GM19372 (cell line): ENCODE measurements at regions not wholly inside any gene's neighbourhood (a gene's known extent, or its start where the extent isn't known, plus 50 kb on each side); places are given as distances from the start of the nearest gene placed in this dataset.
"Not testable (repeated sequence)": the region's sequence is repeated elsewhere in the genome, so short reads cannot be mapped to it uniquely, and the experiment has no call there.

Source experiments
- ATAC-seq: cut with Tn5 transposase; IDR thresholded peaks from one replicate; pipeline ENCODE4 v1.9.1; 2021; ENCODE audit warnings: mild to moderate bottlenecking, low read depth, moderate library complexity; ENCODE audit not compliant: unreplicated experiment

GRCh38 chr1:235059221-235059620 is 69.4 kb downstream of the TOMM20 start:
- ATAC-seq = no peak

GRCh38 chr1:235058695-235059094 is 69.9 kb downstream of the TOMM20 start:
- no peak for ATAC-seq

GRCh38 chr1:235057385-235058306 is 71.0 kb downstream of the TOMM20 start:
- ATAC-seq = no peak

- ATAC-seq = no peak
Observed at GRCh38 chr1:235056937-235057336, 71.7 kb downstream of the TOMM20 start.

GRCh38 chr1:235054936-235055335 is 73.7 kb downstream of the TOMM20 start:
- no peak for ATAC-seq

- no peak for ATAC-seq
Observed at GRCh38 chr1:235054466-235054865, 74.2 kb downstream of the TOMM20 start.

GRCh38 chr1:235052067-235053008 is 76.3 kb downstream of the TOMM20 start:
- ATAC-seq = no peak

GRCh38 chr1:235051521-235051920 is 77.1 kb downstream of the TOMM20 start:
- ATAC-seq = no peak

GRCh38 chr1:235050911-235051360 is 77.7 kb downstream of the TOMM20 start:
- no peak for ATAC-seq

GRCh38 chr1:235049716-235050378 is 78.8 kb downstream of the TOMM20 start:
- not testable (repeated sequence) for ATAC-seq

- ATAC-seq = no peak
Observed at GRCh38 chr1:235049217-235049616, 79.4 kb downstream of the TOMM20 start.

GRCh38 chr1:235047331-235047871 is 81.2 kb downstream of the TOMM20 start:
- ATAC-seq = no peak

GRCh38 chr1:235045921-235046601 is 82.6 kb downstream of the TOMM20 start:
- no peak for ATAC-seq

- ATAC-seq = no peak
Observed at GRCh38 chr1:235045034-235045690, 83.5 kb downstream of the TOMM20 start.

GRCh38 chr1:235043234-235043633 is 85.4 kb downstream of the TOMM20 start:
- no peak for ATAC-seq

GRCh38 chr1:235038701-235039100 is 89.9 kb downstream of the TOMM20 start:
- no peak for ATAC-seq

- ATAC-seq = no peak
Observed at GRCh38 chr1:235035928-235036327, 92.7 kb downstream of the TOMM20 start.

GRCh38 chr1:235030919-235031596 is 97.6 kb downstream of the TOMM20 start:
- ATAC-seq = no peak

- no peak for ATAC-seq
Observed at GRCh38 chr1:235027862-235028250, 100.8 kb downstream of the TOMM20 start.
